RWPE1 (cell line): ENCODE measurements at regions not wholly inside any gene's neighbourhood (a gene's known extent, or its start where the extent isn't known, plus 50 kb on each side); places are given as distances from the start of the nearest gene placed in this dataset.

Experiments
- CTCF ChIA-PET: fragments of 350-600 bp; sonication (Branson Sonifier 250); formaldehyde crosslinking; extraction: SDS; loops from one replicate; lab custom pipeline; 2021; lab: Yijun Ruan, JAX
- POLR2A ChIA-PET: fragments of 400-600 bp; formaldehyde crosslinking; extraction: SDS; loops from one replicate; lab custom pipeline; 2020; ENCODE audit warnings: antibody characterized with exemption; ENCODE audit not compliant: low non-redundant PET; lab: Yijun Ruan, JAX
- DNase-seq: peaks from one replicate; pipeline ENCODE4 v3.0.0; 2012; ENCODE audit warnings: low spot score
- H3K27ac ChIP-seq: fragments of 450-650 bp; 2 replicates; pipeline ENCODE4 v1.5.1; 2017
- TF ChIP-seq, protein P1 (sequence below): fragments of 450-650 bp; conservative IDR thresholded peaks from 2 replicates; pipeline ENCODE4 v1.5.1; 2017; ENCODE audit warnings: low read depth, mild to moderate bottlenecking

DNA sequence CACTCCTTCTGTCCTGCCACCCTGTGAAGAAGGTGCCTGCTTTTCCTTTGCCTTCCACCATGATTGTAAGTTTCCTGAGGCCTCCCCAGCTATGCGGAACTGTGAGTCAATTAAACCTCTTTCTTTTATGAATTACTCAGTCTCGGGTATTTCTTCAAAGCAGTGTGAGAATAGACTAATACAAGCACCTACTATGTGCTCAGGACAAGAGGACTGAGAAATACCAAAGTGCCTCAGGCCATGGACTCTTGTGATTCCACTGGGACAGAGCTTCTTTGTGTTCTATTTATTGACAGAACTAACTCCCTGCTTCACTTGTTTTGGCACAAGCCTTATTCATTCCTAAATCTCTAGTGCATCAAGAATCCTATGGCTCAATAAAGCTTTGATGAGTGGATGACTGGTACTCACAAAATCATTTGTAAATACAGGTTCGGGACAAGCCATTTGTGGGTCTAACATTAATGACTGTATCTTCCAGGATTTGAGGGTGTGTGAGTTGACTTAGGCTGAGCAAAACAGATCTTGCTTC is 204.2 kb downstream of the PDCD6IP start:
- CTCF ChIA-PET = interaction anchor here (0.6 kb wide), 2 partner anchors 8 to 385 kb away, joined by 3 read pairs; no protein-coding TSS in a partner anchor
- POLR2A ChIA-PET = no interaction called here
- no peak for DNase-seq

GRCh38 chr3:34005886-34006285 is 207.5 kb downstream of the PDCD6IP start:
- POLR2A ChIA-PET = no interaction called here
- no peak for DNase-seq
- CTCF ChIA-PET = no interaction called here
- TF ChIP-seq, protein P1, sequence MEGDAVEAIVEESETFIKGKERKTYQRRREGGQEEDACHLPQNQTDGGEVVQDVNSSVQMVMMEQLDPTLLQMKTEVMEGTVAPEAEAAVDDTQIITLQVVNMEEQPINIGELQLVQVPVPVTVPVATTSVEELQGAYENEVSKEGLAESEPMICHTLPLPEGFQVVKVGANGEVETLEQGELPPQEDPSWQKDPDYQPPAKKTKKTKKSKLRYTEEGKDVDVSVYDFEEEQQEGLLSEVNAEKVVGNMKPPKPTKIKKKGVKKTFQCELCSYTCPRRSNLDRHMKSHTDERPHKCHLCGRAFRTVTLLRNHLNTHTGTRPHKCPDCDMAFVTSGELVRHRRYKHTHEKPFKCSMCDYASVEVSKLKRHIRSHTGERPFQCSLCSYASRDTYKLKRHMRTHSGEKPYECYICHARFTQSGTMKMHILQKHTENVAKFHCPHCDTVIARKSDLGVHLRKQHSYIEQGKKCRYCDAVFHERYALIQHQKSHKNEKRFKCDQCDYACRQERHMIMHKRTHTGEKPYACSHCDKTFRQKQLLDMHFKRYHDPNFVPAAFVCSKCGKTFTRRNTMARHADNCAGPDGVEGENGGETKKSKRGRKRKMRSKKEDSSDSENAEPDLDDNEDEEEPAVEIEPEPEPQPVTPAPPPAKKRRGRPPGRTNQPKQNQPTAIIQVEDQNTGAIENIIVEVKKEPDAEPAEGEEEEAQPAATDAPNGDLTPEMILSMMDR = no peak
- no peak overlapping the region for H3K27ac ChIP-seq

More for the DNA sequence above, 204.2 kb downstream of the PDCD6IP start:
- H3K27ac ChIP-seq = no peak overlapping the region
- TF ChIP-seq, protein P1 = no peak

DNA sequence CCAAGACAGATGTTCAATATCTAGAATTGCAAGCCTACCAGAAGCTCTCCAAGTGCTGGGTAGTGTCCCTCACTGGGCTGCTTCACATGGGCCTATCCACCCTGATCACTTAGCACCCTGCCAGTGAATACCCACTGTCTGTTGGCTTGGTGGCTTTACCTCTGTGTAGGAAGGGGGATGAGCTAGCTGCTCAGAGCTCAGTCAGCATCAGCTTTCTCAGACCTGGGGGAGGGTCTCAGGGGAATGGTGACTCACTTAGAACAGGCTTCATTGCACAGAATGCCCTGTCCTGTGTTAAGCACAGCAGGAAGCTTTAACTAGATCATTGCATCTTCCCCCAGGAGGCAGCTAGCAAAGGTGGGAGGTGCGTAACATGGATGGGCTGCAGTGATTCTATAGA is 209.8 kb downstream of the PDCD6IP start:
- DNase-seq = no peak

DNA sequence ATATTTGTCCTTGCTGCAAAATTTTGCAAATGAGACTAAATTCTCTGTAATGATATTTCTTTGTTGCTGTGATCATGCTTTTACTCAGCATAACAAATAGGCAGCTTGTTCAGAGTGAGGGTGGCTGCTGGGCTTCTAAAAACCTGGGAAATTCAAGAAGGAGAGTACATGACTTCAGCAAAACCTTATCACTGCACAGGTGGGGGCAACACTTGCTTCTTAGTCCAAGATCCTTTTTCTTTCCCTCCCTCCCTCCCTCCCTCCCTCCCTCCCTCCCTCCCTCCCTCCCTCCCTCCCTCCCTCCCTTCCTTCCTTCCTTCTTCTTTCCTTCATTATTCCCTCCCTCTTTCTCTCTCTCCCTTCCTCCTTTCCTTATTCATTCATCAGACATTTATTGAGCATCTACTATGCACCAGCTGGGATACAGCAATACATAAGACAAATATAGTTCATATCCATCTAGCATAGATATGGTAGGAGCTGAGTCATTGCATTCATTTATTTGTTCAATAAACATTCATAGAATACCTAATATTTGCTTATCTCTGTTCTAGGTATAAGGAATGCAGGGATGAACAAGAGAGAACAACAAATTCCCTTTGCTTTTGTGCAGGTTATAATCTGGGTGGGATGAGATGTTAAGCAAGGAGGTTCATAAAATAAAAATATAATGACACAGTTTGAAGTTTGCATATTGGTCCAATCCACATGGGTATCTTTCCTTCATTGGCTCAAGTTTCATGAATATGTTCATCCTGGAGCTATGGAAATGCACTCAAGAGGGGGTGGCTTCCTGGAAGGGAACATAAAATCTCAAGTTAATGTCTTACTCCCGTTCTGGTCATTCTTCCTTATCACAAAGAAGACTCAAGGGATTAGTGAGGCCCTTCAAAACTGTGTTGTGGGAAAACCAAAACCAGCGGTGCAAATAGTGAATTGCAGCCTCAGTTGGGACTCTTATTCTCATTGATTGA is 210.7 kb downstream of the PDCD6IP start:
- no peak for DNase-seq
- TF ChIP-seq, protein P1 = no peak
- no peak overlapping the region for H3K27ac ChIP-seq
- CTCF ChIA-PET = no interaction called here
- POLR2A ChIA-PET = no interaction called here

More for the DNA sequence above, 209.8 kb downstream of the PDCD6IP start:
- ChIA-PET POLR2A (no interaction called here), CTCF (interaction anchor here (0.6 kb wide), 1 partner anchor 372 kb away, joined by 3 read pairs; no protein-coding TSS in a partner anchor)
- no peak overlapping the region for H3K27ac ChIP-seq
- TF ChIP-seq, protein P1 = no peak

GRCh38 chr3:34011171-34012101 is 213.0 kb downstream of the PDCD6IP start:
- ChIA-PET CTCF (interaction anchor here (0.6 to 0.7 kb wide), 3 partner anchors 11 to 432 kb away, joined by 3 read pairs; no protein-coding TSS in a partner anchor), POLR2A (no interaction called here)
- H3K27ac ChIP-seq = no peak overlapping the region
- TF ChIP-seq, protein P1 = no peak
- no peak for DNase-seq
